OCI-M2 (cell line): ENCODE measurements at regions not wholly inside any gene's neighbourhood (a gene's known extent, or its start where the extent isn't known, plus 50 kb on each side); places are given as distances from the start of the nearest gene placed in this dataset.

Source experiments
- DNase-seq: peaks from one replicate; lab custom pipeline; 2025; ENCODE audit not compliant: unreplicated experiment; lab: John Stamatoyannopoulos, UW

GRCh38 chr4:128606173-128606572, 203.3 kb upstream of the JADE1 start:
- DNase-seq: no peak

GRCh38 chr4:128604840-128605239, 204.7 kb upstream of the JADE1 start:
- no peak for DNase-seq

- no peak for DNase-seq
These were observed 205.3 kb upstream of the JADE1 start for GRCh38 chr4:128604204-128604603.

- DNase-seq: no peak
These were observed 206.4 kb upstream of the JADE1 start for GRCh38 chr4:128603081-128603480.

GRCh38 chr4:128601991-128602695, 207.4 kb upstream of the JADE1 start:
- DNase-seq: no peak

- no peak for DNase-seq
These were observed 208.3 kb upstream of the JADE1 start for GRCh38 chr4:128600996-128601871.

- no peak for DNase-seq
These were observed 209.1 kb upstream of the JADE1 start for GRCh38 chr4:128600410-128600809.

GRCh38 chr4:128597500-128597899, 212.0 kb upstream of the JADE1 start:
- DNase-seq: no peak

- no peak for DNase-seq
These were observed 212.6 kb upstream of the JADE1 start for GRCh38 chr4:128596853-128597252.

GRCh38 chr4:128596115-128596514, 213.4 kb upstream of the JADE1 start:
- no peak for DNase-seq

- DNase-seq: no peak
These were observed 218.0 kb upstream of the JADE1 start for GRCh38 chr4:128591482-128591881.

GRCh38 chr4:128590773-128591172, 218.7 kb upstream of the JADE1 start:
- DNase-seq: no peak

- DNase-seq: no peak
These were observed 219.3 kb upstream of the JADE1 start for GRCh38 chr4:128590034-128590740.

- DNase-seq: no peak
These were observed 220.0 kb upstream of the JADE1 start for GRCh38 chr4:128589384-128589965.

- no peak for DNase-seq
These were observed 222.1 kb upstream of the JADE1 start for GRCh38 chr4:128587382-128587781.

- DNase-seq: no peak
These were observed 225.5 kb upstream of the JADE1 start for GRCh38 chr4:128583753-128584712.

GRCh38 chr4:128582427-128582870, 227.1 kb upstream of the JADE1 start:
- DNase-seq: peak; percentile 23

- no peak for DNase-seq
These were observed 230.2 kb upstream of the JADE1 start for GRCh38 chr4:128579154-128579853.

- DNase-seq: no peak
These were observed 234.8 kb upstream of the JADE1 start for GRCh38 chr4:128574706-128575105.
